HEK293 (cell line): ENCODE measurements at regions not wholly inside any gene's neighbourhood (a gene's known extent, or its start where the extent isn't known, plus 50 kb on each side); places are given as distances from the start of the nearest gene placed in this dataset.

ENCODE experiments used
- CTCF ChIP-seq: fragments of 450-650 bp; formaldehyde crosslinking; IDR thresholded peaks from 2 replicates; pipeline ENCODE4 v1.5.1; 2016; ENCODE audit warnings: missing biosample characterization, missing genetic modification characterization
- HIC1 ChIP-seq: fragments of 450-650 bp; formaldehyde crosslinking; IDR thresholded peaks from 2 replicates; pipeline ENCODE4 v1.5.1; 2016; ENCODE audit warnings: missing biosample characterization, missing genetic modification characterization
- PRDM1 ChIP-seq: fragments of 450-650 bp; formaldehyde crosslinking; IDR thresholded peaks from 2 replicates; pipeline ENCODE4; 2016; ENCODE audit warnings: missing biosample characterization, missing genetic modification characterization
- PRDM10 ChIP-seq: fragments of 450-650 bp; formaldehyde crosslinking; IDR thresholded peaks from 2 replicates; pipeline ENCODE4 v1.5.1; 2016; ENCODE audit warnings: missing biosample characterization, missing genetic modification characterization
- SCRT1 ChIP-seq: fragments of 450-650 bp; formaldehyde crosslinking; IDR thresholded peaks from 2 replicates; pipeline ENCODE4 v1.5.1; 2016; ENCODE audit warnings: missing biosample characterization, missing genetic modification characterization, borderline replicate concordance
- ZBTB20 ChIP-seq: fragments of 450-650 bp; formaldehyde crosslinking; IDR thresholded peaks from 2 replicates; pipeline ENCODE4 v1.5.1; 2016; ENCODE audit warnings: missing biosample characterization, missing genetic modification characterization
- ZBTB7A ChIP-seq: fragments of 450-650 bp; formaldehyde crosslinking; IDR thresholded peaks from 2 replicates; pipeline ENCODE4 v1.5.1; 2016; ENCODE audit warnings: low read depth, missing biosample characterization, missing genetic modification characterization
- ZFP69B ChIP-seq: fragments of 450-650 bp; formaldehyde crosslinking; IDR thresholded peaks from 2 replicates; pipeline ENCODE4 v1.5.1; 2016; ENCODE audit warnings: missing biosample characterization, missing genetic modification characterization
- ZNF416 ChIP-seq: fragments of 450-650 bp; formaldehyde crosslinking; IDR thresholded peaks from 2 replicates; pipeline ENCODE4 v1.5.1; 2016; ENCODE audit warnings: missing biosample characterization, missing genetic modification characterization
- ZNF433 ChIP-seq: fragments of 450-650 bp; formaldehyde crosslinking; IDR thresholded peaks from 2 replicates; pipeline ENCODE4 v1.5.1; 2016; ENCODE audit warnings: missing biosample characterization, missing genetic modification characterization, low read depth
- ZNF513 ChIP-seq: fragments of 450-650 bp; IDR thresholded peaks from 2 replicates; pipeline ENCODE4 v1.5.1; 2018; ENCODE audit warnings: missing biosample characterization, missing genetic modification characterization

GRCh38 chr21:19914028-19914427 lies 1084.2 kb upstream of the NCAM2 start:
- TF ChIP-seq CTCF (tag by site-specific recombination) (no peak), ZFP69B (tag by site-specific recombination) (no peak), ZNF433 (tag by site-specific recombination) (no peak), ZBTB20 (tag by site-specific recombination) (no peak), HIC1 (no peak), SCRT1 (tag by site-specific recombination) (no peak), ZBTB7A (tag by site-specific recombination) (no peak), PRDM1 (tag by site-specific recombination) (no peak), PRDM10 (tag by site-specific recombination) (no peak), ZNF416 (tag by site-specific recombination) (no peak), ZNF513 (tag by site-specific recombination) (no peak)
